ENCODE measurements at regions not wholly inside any gene's neighbourhood (a gene's known extent, or its start where the extent isn't known, plus 50 kb on each side); places are given as distances from the start of the nearest gene placed in this dataset.

GRCh38 chr5:124521461-124522230, 224.8 kb downstream of the ZNF608 start:
- TF ChIP-seq POLR2A (IDR thresholded peaks at IDR 0.05) (no peak), CTCF (IDR thresholded peaks at IDR 0.05) (no peak)

Data from lower leg skin (tissue), 3 donors.